HEK293 (cell line): ENCODE measurements at regions not wholly inside any gene's neighbourhood (a gene's known extent, or its start where the extent isn't known, plus 50 kb on each side); places are given as distances from the start of the nearest gene placed in this dataset.

Source experiments
- IKZF3 ChIP-seq: fragments of 450-650 bp; IDR thresholded peaks from 2 replicates; pipeline ENCODE4 v1.5.0; 2018; ENCODE audit warnings: missing biosample characterization, mild to moderate bottlenecking, missing genetic modification characterization, moderate library complexity
- KLF7 ChIP-seq: fragments of 450-650 bp; formaldehyde crosslinking; IDR thresholded peaks from 2 replicates; pipeline ENCODE4 v1.5.1; 2016; ENCODE audit warnings: missing biosample characterization, missing genetic modification characterization, borderline replicate concordance
- MZF1 ChIP-seq: fragments of 450-650 bp; formaldehyde crosslinking; IDR thresholded peaks from 2 replicates; pipeline ENCODE4 v1.5.1; 2017; ENCODE audit warnings: missing biosample characterization, missing genetic modification characterization, borderline replicate concordance
- YY1 ChIP-seq: fragments of 450-650 bp; formaldehyde crosslinking; IDR thresholded peaks from 2 replicates; pipeline ENCODE4 v1.5.1; 2018; ENCODE audit warnings: missing biosample characterization, missing genetic modification characterization
- ZBTB7A ChIP-seq: fragments of 450-650 bp; formaldehyde crosslinking; IDR thresholded peaks from 2 replicates; pipeline ENCODE4 v1.5.1; 2016; ENCODE audit warnings: low read depth, missing biosample characterization, missing genetic modification characterization
- ZBTB8A ChIP-seq: fragments of 450-650 bp; formaldehyde crosslinking; IDR thresholded peaks from 2 replicates; pipeline ENCODE4 v1.5.1; 2016; ENCODE audit warnings: missing biosample characterization, missing genetic modification characterization
- ZNF121 ChIP-seq: fragments of 450-650 bp; formaldehyde crosslinking; IDR thresholded peaks from 2 replicates; pipeline ENCODE4 v1.5.1; 2016; ENCODE audit warnings: missing biosample characterization, missing genetic modification characterization
- ZNF174 ChIP-seq: fragments of 450-650 bp; formaldehyde crosslinking; IDR thresholded peaks from 2 replicates; pipeline ENCODE4 v1.5.0; 2017; ENCODE audit warnings: missing biosample characterization, mild to moderate bottlenecking, missing genetic modification characterization
- ZNF292 ChIP-seq: fragments of 450-650 bp; formaldehyde crosslinking; IDR thresholded peaks from 2 replicates; pipeline ENCODE4 v1.5.1; 2016; ENCODE audit warnings: low read depth, missing biosample characterization, missing genetic modification characterization, borderline replicate concordance
- TF ChIP-seq, protein P1 (sequence below): fragments of 450-650 bp; formaldehyde crosslinking; IDR thresholded peaks from 2 replicates; pipeline ENCODE4 v1.5.1; 2016; ENCODE audit warnings: missing biosample characterization, missing genetic modification characterization
- TF ChIP-seq, protein P2 (sequence below): sonication (generic); formaldehyde crosslinking; IDR thresholded peaks from 2 replicates; pipeline ENCODE4 v1.8.1; 2022; ENCODE audit warnings: mild to moderate bottlenecking, moderate library complexity, missing genetic modification reagents
- TF ChIP-seq, protein P3 (sequence below): fragments of 450-650 bp; formaldehyde crosslinking; IDR thresholded peaks from 2 replicates; pipeline ENCODE4 v1.5.1; 2016; ENCODE audit warnings: missing biosample characterization, missing genetic modification characterization

DNA sequence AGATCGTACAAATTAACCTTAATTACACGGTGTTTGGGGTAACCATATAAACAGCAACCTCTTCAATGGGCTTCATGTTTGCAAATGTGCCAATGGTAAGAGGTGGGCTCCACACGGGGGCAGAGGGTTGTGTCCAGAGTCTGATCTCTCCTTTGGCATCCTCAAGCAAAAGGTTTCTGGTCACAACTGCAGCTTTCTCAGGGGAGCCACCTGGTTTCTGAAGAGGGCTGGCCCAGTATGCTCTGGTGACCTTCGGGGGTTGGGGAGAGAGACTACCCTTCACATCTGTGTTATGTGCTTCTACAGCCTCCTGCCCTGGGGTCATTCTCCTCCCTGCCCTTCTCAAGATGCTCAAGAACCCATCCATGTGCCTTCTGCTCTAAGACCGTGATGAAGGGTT is 259.6 kb downstream of the CRLF2 start:
- TF ChIP-seq, protein P1, sequence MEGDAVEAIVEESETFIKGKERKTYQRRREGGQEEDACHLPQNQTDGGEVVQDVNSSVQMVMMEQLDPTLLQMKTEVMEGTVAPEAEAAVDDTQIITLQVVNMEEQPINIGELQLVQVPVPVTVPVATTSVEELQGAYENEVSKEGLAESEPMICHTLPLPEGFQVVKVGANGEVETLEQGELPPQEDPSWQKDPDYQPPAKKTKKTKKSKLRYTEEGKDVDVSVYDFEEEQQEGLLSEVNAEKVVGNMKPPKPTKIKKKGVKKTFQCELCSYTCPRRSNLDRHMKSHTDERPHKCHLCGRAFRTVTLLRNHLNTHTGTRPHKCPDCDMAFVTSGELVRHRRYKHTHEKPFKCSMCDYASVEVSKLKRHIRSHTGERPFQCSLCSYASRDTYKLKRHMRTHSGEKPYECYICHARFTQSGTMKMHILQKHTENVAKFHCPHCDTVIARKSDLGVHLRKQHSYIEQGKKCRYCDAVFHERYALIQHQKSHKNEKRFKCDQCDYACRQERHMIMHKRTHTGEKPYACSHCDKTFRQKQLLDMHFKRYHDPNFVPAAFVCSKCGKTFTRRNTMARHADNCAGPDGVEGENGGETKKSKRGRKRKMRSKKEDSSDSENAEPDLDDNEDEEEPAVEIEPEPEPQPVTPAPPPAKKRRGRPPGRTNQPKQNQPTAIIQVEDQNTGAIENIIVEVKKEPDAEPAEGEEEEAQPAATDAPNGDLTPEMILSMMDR (tag by site-specific recombination): no peak
- TF ChIP-seq IKZF3 (no peak), KLF7 (tag by site-specific recombination) (no peak), ZNF121 (tag by site-specific recombination) (no peak), MZF1 (tag by site-specific recombination) (no peak), ZNF174 (no peak), ZBTB8A (tag by site-specific recombination) (no peak), ZBTB7A (tag by site-specific recombination) (no peak), YY1 (tag by site-specific recombination) (no peak), ZNF292 (tag by site-specific recombination) (no peak)
- TF ChIP-seq, protein P2, sequence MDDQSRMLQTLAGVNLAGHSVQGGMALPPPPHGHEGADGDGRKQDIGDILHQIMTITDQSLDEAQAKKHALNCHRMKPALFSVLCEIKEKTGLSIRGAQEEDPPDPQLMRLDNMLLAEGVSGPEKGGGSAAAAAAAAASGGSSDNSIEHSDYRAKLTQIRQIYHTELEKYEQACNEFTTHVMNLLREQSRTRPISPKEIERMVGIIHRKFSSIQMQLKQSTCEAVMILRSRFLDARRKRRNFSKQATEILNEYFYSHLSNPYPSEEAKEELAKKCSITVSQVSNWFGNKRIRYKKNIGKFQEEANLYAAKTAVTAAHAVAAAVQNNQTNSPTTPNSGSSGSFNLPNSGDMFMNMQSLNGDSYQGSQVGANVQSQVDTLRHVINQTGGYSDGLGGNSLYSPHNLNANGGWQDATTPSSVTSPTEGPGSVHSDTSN: no peak
- TF ChIP-seq, protein P3, sequence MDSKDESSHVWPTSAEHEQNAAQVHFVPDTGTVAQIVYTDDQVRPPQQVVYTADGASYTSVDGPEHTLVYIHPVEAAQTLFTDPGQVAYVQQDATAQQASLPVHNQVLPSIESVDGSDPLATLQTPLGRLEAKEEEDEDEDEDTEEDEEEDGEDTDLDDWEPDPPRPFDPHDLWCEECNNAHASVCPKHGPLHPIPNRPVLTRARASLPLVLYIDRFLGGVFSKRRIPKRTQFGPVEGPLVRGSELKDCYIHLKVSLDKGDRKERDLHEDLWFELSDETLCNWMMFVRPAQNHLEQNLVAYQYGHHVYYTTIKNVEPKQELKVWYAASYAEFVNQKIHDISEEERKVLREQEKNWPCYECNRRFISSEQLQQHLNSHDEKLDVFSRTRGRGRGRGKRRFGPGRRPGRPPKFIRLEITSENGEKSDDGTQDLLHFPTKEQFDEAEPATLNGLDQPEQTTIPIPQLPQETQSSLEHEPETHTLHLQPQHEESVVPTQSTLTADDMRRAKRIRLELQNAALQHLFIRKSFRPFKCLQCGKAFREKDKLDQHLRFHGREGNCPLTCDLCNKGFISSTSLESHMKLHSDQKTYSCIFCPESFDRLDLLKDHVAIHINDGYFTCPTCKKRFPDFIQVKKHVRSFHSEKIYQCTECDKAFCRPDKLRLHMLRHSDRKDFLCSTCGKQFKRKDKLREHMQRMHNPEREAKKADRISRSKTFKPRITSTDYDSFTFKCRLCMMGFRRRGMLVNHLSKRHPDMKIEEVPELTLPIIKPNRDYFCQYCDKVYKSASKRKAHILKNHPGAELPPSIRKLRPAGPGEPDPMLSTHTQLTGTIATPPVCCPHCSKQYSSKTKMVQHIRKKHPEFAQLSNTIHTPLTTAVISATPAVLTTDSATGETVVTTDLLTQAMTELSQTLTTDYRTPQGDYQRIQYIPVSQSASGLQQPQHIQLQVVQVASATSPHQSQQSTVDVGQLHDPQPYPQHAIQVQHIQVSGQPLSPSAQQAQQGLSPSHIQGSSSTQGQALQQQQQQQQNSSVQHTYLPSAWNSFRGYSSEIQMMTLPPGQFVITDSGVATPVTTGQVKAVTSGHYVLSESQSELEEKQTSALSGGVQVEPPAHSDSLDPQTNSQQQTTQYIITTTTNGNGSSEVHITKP: no peak
